ENCODE measurements at regions not wholly inside any gene's neighbourhood (a gene's known extent, or its start where the extent isn't known, plus 50 kb on each side); places are given as distances from the start of the nearest gene placed in this dataset.

- Histone ChIP-seq H3K9me2 (replicated peaks; ENCODE audit: control insufficient read depth, low read length) (no peaks in the 10 kb centered on the region), H3K79me2 (ENCODE audit: control insufficient read depth, low read length) (no peaks in the 10 kb centered on the region), H3K4me1 (ENCODE audit: control insufficient read depth, low read length) (peaks cover 20% of the 10 kb centered on the region), H3K36me3 (ENCODE audit: control insufficient read depth, low read length) (no peaks in the 10 kb centered on the region), H3F3A (ENCODE audit: control insufficient read depth, insufficient read depth) (no peaks in the 10 kb centered on the region), H3K4me3 (ENCODE audit: low read length) (no peak overlapping the region), H3K9me3 (ENCODE audit: control insufficient read depth, insufficient read depth, low read length) (peaks cover 9% of the 10 kb centered on the region; the same call in 1 of the 2 replicates), H4K20me1 (ENCODE audit: control insufficient read depth, insufficient read depth, low read depth, low read length) (no peaks in the 10 kb centered on the region), H3K27me3 (ENCODE audit: control insufficient read depth, low read length) (no peaks in the 10 kb centered on the region), H3K27ac (ENCODE audit: low read depth, low read length) (no peak overlapping the region), H3K4me2 (ENCODE audit: low read length) (no peak overlapping the region)
- no peak for TF ChIP-seq EZH2phosphoT487 (IDR thresholded peaks at IDR 0.05; ENCODE audit: borderline replicate concordance, low read length)
- no peak for TF ChIP-seq CTCF (IDR thresholded peaks at IDR 0.05; ENCODE audit: low read depth, low read length, poor library complexity, severe bottlenecking)
Observed at GRCh38 chr7:50216626-50217025, 87.9 kb upstream of the IKZF1 start.

GRCh38 chr7:50214771-50215170, 89.7 kb upstream of the IKZF1 start:
- no peaks in the 10 kb centered on the region for H3K9me3 ChIP-seq (ENCODE audit: control insufficient read depth, insufficient read depth, low read length)
- no peak overlapping the region for H3K27ac ChIP-seq (ENCODE audit: low read depth, low read length)
- no peak overlapping the region for H3K4me3 ChIP-seq (ENCODE audit: low read length)
- H3K9me2 ChIP-seq (replicated peaks; ENCODE audit: control insufficient read depth, low read length) = no peaks in the 10 kb centered on the region
- H3K4me1 ChIP-seq (ENCODE audit: control insufficient read depth, low read length) = peaks cover 20% of the 10 kb centered on the region
- no peaks in the 10 kb centered on the region for H3K27me3 ChIP-seq (ENCODE audit: control insufficient read depth, low read length)
- H3K36me3 ChIP-seq (ENCODE audit: control insufficient read depth, low read length) = no peaks in the 10 kb centered on the region
- no peaks in the 10 kb centered on the region for H3F3A ChIP-seq (ENCODE audit: control insufficient read depth, insufficient read depth)
- H4K20me1 ChIP-seq (ENCODE audit: control insufficient read depth, insufficient read depth, low read depth, low read length) = no peaks in the 10 kb centered on the region
- H3K79me2 ChIP-seq (ENCODE audit: control insufficient read depth, low read length) = no peaks in the 10 kb centered on the region
- TF ChIP-seq CTCF (IDR thresholded peaks at IDR 0.05; ENCODE audit: low read depth, low read length, poor library complexity, severe bottlenecking) (no peak), EZH2phosphoT487 (IDR thresholded peaks at IDR 0.05; ENCODE audit: borderline replicate concordance, low read length) (no peak)
- H3K4me2 ChIP-seq (ENCODE audit: low read length) = no peak overlapping the region

- no peaks in the 10 kb centered on the region for H3K79me2 ChIP-seq (ENCODE audit: control insufficient read depth, low read length)
- H3K4me1 ChIP-seq (ENCODE audit: control insufficient read depth, low read length) = peaks cover 20% of the 10 kb centered on the region
- H3K4me3 ChIP-seq (ENCODE audit: low read length) = no peak overlapping the region
- no peaks in the 10 kb centered on the region for H4K20me1 ChIP-seq (ENCODE audit: control insufficient read depth, insufficient read depth, low read depth, low read length)
- H3K27me3 ChIP-seq (ENCODE audit: control insufficient read depth, low read length) = no peaks in the 10 kb centered on the region
- H3K27ac ChIP-seq (ENCODE audit: low read depth, low read length) = no peak overlapping the region
- H3K9me3 ChIP-seq (ENCODE audit: control insufficient read depth, insufficient read depth, low read length) = no peaks in the 10 kb centered on the region
- H3K36me3 ChIP-seq (ENCODE audit: control insufficient read depth, low read length) = no peaks in the 10 kb centered on the region
- H3K4me2 ChIP-seq (ENCODE audit: low read length) = no peak overlapping the region
- no peaks in the 10 kb centered on the region for H3F3A ChIP-seq (ENCODE audit: control insufficient read depth, insufficient read depth)
- TF ChIP-seq EZH2phosphoT487 (IDR thresholded peaks at IDR 0.05; ENCODE audit: borderline replicate concordance, low read length) = no peak
- H3K9me2 ChIP-seq (replicated peaks; ENCODE audit: control insufficient read depth, low read length) = no peaks in the 10 kb centered on the region
Observed at GRCh38 chr7:50214126-50214670, 90.3 kb upstream of the IKZF1 start.

GRCh38 chr7:50213622-50214017, 90.9 kb upstream of the IKZF1 start:
- H3F3A ChIP-seq (ENCODE audit: control insufficient read depth, insufficient read depth) = no peaks in the 10 kb centered on the region
- no peak for TF ChIP-seq CTCF (IDR thresholded peaks at IDR 0.05; ENCODE audit: low read depth, low read length, poor library complexity, severe bottlenecking)
- no peaks in the 10 kb centered on the region for H3K27me3 ChIP-seq (ENCODE audit: control insufficient read depth, low read length)

More at GRCh38 chr7:50213622-50214017, 90.9 kb upstream of the IKZF1 start:
- H3K4me1 ChIP-seq (ENCODE audit: control insufficient read depth, low read length) = peaks cover 20% of the 10 kb centered on the region
- peak overlapping the region; percentile 37; the same call in 1 of the 2 replicates for H3K4me2 ChIP-seq (ENCODE audit: low read length)
- H3K9me3 ChIP-seq (ENCODE audit: control insufficient read depth, insufficient read depth, low read length) = no peaks in the 10 kb centered on the region
- no peaks in the 10 kb centered on the region for H3K9me2 ChIP-seq (replicated peaks; ENCODE audit: control insufficient read depth, low read length)
- no peaks in the 10 kb centered on the region for H3K36me3 ChIP-seq (ENCODE audit: control insufficient read depth, low read length)
- H3K79me2 ChIP-seq (ENCODE audit: control insufficient read depth, low read length) = no peaks in the 10 kb centered on the region
- H3K4me3 ChIP-seq (ENCODE audit: low read length) = no peak overlapping the region
- H4K20me1 ChIP-seq (ENCODE audit: control insufficient read depth, insufficient read depth, low read depth, low read length) = no peaks in the 10 kb centered on the region
- H3K27ac ChIP-seq (ENCODE audit: low read depth, low read length) = no peak overlapping the region
